Mesenchymal stem cell (in vitro differentiated cells and primary cell): ENCODE measurements at regions not wholly inside any gene's neighbourhood (a gene's known extent, or its start where the extent isn't known, plus 50 kb on each side); places are given as distances from the start of the nearest gene placed in this dataset.

Experiments
- DNase-seq: peaks from one replicate; pipeline ENCODE4 v3.0.0-alpha.2; 2013
- H2AFZ ChIP-seq: one replicate; pipeline ENCODE4 v1.6.1; 2013; ENCODE audit warnings: low read depth, mild to moderate bottlenecking, control low read depth, inconsistent platforms, low read length, moderate library complexity
- H2AK5ac ChIP-seq: 2 replicates; pipeline ENCODE4 v1.6.1; 2013; ENCODE audit warnings: low read length, moderate library complexity, mild to moderate bottlenecking, inconsistent platforms; ENCODE audit not compliant: severe bottlenecking
- H2BK120ac ChIP-seq: one replicate; pipeline ENCODE4 v1.6.1; 2013; ENCODE audit warnings: low read depth, mild to moderate bottlenecking, inconsistent platforms, low read length, moderate library complexity
- H2BK12ac ChIP-seq, 2 experiments: one replicate each; pipeline ENCODE4 v1.6.1; 2013; ENCODE audit warnings: inconsistent platforms in 2 of 2, low read length in 2 of 2, mild to moderate bottlenecking in 2 of 2, moderate library complexity in 2 of 2, control low read depth in 1 of 2
- H2BK15ac ChIP-seq: one replicate; pipeline ENCODE4 v1.6.1; 2013; ENCODE audit warnings: mild to moderate bottlenecking, low read depth, inconsistent platforms; ENCODE audit not compliant: poor library complexity, severe bottlenecking
- H2BK5ac ChIP-seq: 2 replicates; pipeline ENCODE4 v1.6.1; 2013; ENCODE audit warnings: low read depth, mild to moderate bottlenecking, low read length, control low read depth, inconsistent platforms; ENCODE audit not compliant: poor library complexity, severe bottlenecking
- H3K14ac ChIP-seq, 2 experiments: one replicate each; pipeline ENCODE4 v1.6.1; 2013; ENCODE audit warnings: inconsistent platforms in 2 of 2, low read length in 2 of 2, control low read depth in 1 of 2, mild to moderate bottlenecking in 1 of 2, moderate library complexity in 1 of 2
- H3K18ac ChIP-seq, 2 experiments: one replicate each; pipeline ENCODE4 v1.6.1; 2013; ENCODE audit warnings: inconsistent platforms in 2 of 2, low read length in 2 of 2, control low read depth in 1 of 2, low read depth in 1 of 2, mild to moderate bottlenecking in 1 of 2
- H3K23ac ChIP-seq, 2 experiments: one replicate each; pipeline ENCODE4 v1.6.1; 2013; ENCODE audit warnings: inconsistent platforms in 2 of 2, low read length in 2 of 2, mild to moderate bottlenecking in 2 of 2, moderate library complexity in 2 of 2, control low read depth in 1 of 2
- H3K27ac ChIP-seq: 2 replicates; pipeline ENCODE4 v1.5.1; 2013; ENCODE audit warnings: mild to moderate bottlenecking, moderate library complexity, low read length, control low read depth, inconsistent platforms; ENCODE audit not compliant: poor library complexity, severe bottlenecking
- H3K27me3 ChIP-seq, 2 experiments: 2 replicates each; pipeline versions ENCODE4 v1.6.1 to v1.7.0; 2013; ENCODE audit warnings: low read length in 2 of 2, mild to moderate bottlenecking in 2 of 2, moderate library complexity in 2 of 2, control low read depth in 1 of 2, inconsistent platforms in 1 of 2; ENCODE audit not compliant: control insufficient read depth in 1 of 2, insufficient read depth in 1 of 2
- H3K36me3 ChIP-seq, 2 experiments: 2 replicates each; pipeline versions ENCODE4 v1.6.1 to v1.7.0; 2013; ENCODE audit warnings: low read length in 2 of 2, control low read depth in 1 of 2, inconsistent platforms in 1 of 2, low read depth in 1 of 2, mild to moderate bottlenecking in 1 of 2; ENCODE audit not compliant: insufficient read depth in 2 of 2, control insufficient read depth in 1 of 2
- H3K4ac ChIP-seq, 2 experiments: one replicate each; pipeline ENCODE4 v1.6.1; 2013; ENCODE audit warnings: inconsistent platforms in 2 of 2, low read length in 2 of 2, mild to moderate bottlenecking in 2 of 2, moderate library complexity in 2 of 2, control low read depth in 1 of 2, low read depth in 1 of 2
- H3K4me1 ChIP-seq: 2 replicates; pipeline ENCODE4 v1.6.1; 2013; ENCODE audit warnings: low read depth, low read length, control low read depth; ENCODE audit not compliant: control insufficient read depth, insufficient read depth
- H3K4me2 ChIP-seq: 2 replicates; pipeline ENCODE4 v1.6.1; 2013; ENCODE audit warnings: low read length, mild to moderate bottlenecking, inconsistent platforms; ENCODE audit not compliant: poor library complexity, severe bottlenecking
- H3K4me3 ChIP-seq, 2 experiments: 2 replicates each; pipeline versions ENCODE4 v1.5.1 to v1.7.0; 2013; ENCODE audit warnings: low read length in 2 of 2, mild to moderate bottlenecking in 2 of 2, control low read depth in 1 of 2, low read depth in 1 of 2; ENCODE audit not compliant: insufficient read depth in 1 of 2
- H3K79me1 ChIP-seq: replicated peaks from 2 replicates; pipeline ENCODE4 v1.6.1; 2013; ENCODE audit warnings: mild to moderate bottlenecking, control low read depth, low read length, inconsistent platforms; ENCODE audit not compliant: poor library complexity, severe bottlenecking
- H3K9ac ChIP-seq: 2 replicates; pipeline ENCODE4 v1.7.0; 2013; ENCODE audit warnings: mild to moderate bottlenecking, low read length, moderate library complexity
- H3K9me3 ChIP-seq: 2 replicates; pipeline ENCODE4 v1.7.0; 2013; ENCODE audit warnings: mild to moderate bottlenecking, low read length; ENCODE audit not compliant: control insufficient read depth
- H4K8ac ChIP-seq: one replicate; pipeline ENCODE4 v1.6.1; 2013; ENCODE audit warnings: inconsistent platforms, mild to moderate bottlenecking, low read length, moderate library complexity
- H4K91ac ChIP-seq: one replicate; pipeline ENCODE4 v1.6.1; 2013; ENCODE audit warnings: mild to moderate bottlenecking, low read length, inconsistent platforms
- WGBS: methylation state at CpG from one replicate; pipeline ENCODE4 v1.1.7; 2013; ENCODE audit warnings: mixed read lengths; 5-methylcytosine and 5-hydroxymethylcytosine counted together

DNA sequence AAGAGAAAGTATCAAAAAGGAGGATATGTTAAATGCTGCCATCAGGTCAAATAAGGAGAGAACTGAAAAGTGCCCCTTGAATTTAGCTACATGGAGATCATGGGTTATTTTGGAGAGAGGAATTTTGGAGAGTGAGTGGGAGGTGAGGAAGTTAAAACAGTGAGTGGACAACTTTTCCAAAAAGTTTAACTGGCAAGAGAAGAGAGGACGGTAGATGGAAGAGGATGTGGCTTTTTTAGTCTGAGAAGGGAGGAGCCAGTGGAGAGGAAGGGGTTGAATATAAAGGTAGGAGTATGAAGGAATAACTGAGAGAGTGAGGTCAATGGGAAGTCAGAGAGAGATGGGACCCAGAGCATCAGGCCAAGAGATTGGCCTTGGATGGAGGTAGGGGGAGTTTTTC is 62.5 kb upstream of the NFE2L2 start:
- Histone ChIP-seq H3K36me3 (peaks cover 7 to 8% of the 10 kb centered on the region in 2 experiments), H3K9ac (no peak overlapping the region), H3K79me1 (no peaks in the 10 kb centered on the region), H2BK5ac (no peak overlapping the region), H2AFZ (no peak overlapping the region), H4K91ac (no peak overlapping the region), H2BK120ac (no peak overlapping the region), H3K4me3 (no peak overlapping the region), H2BK15ac (no peak overlapping the region), H3K9me3 (no peaks in the 10 kb centered on the region), H3K23ac (no peak overlapping the region), H3K4ac (no peak overlapping the region), H3K4me1 (peaks cover 4% of the 10 kb centered on the region), H3K27ac (no peak overlapping the region), H3K14ac (no peak overlapping the region), H2AK5ac (peak overlapping the region; percentile 65), H4K8ac (no peak overlapping the region), H3K27me3 (no peaks in the 10 kb centered on the region), H2BK12ac (no peak overlapping the region), H3K18ac (no peak overlapping the region), H3K4me2 (no peak overlapping the region)
- WGBS, result 93% methylated on average over 1 of the region's 1 CpG
- no peak for DNase-seq

DNA sequence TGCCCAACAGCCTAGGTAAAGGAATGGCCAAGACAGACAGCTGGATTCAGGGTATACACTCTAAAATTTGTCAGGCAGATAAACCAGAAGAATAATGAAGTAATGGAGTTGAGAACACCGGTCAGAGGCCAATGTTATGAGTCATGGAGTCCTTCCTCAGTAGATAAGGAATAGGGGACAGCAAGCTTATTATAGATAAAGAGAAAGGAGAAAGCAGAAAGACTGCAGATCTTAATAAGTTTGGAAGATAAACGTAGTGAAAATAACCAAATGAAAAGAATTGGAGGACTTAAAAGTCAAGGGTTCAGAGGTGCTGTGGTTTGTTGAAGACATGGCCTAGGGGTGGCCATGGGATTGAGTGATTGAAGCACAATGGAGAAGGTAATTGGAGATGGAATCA is 63.5 kb upstream of the NFE2L2 start:
- Histone ChIP-seq H3K14ac (no peak overlapping the region), H3K27ac (no peak overlapping the region), H3K23ac (no peak overlapping the region), H4K8ac (no peak overlapping the region), H3K4me2 (no peak overlapping the region), H2BK5ac (no peak overlapping the region), H3K27me3 (no peaks in the 10 kb centered on the region), H3K4me1 (peaks cover 4% of the 10 kb centered on the region), H2AFZ (no peak overlapping the region), H2BK120ac (no peak overlapping the region), H3K4me3 (no peak overlapping the region), H2AK5ac (no peak overlapping the region), H3K4ac (no peak overlapping the region), H3K79me1 (no peaks in the 10 kb centered on the region), H3K9ac (no peak overlapping the region), H4K91ac (no peak overlapping the region), H3K36me3 (no peaks in the 10 kb centered on the region), H3K18ac (no peak overlapping the region), H3K9me3 (no peaks in the 10 kb centered on the region), H2BK15ac (no peak overlapping the region), H2BK12ac (no peak overlapping the region)
- WGBS, result 92% methylated on average over 2 of the region's 2 CpGs
- no peak for DNase-seq

GRCh38 chr2:177329064-177329463 is 63.5 kb upstream of the AGPS start:
- no peak overlapping the region for H3K23ac ChIP-seq
- no peak overlapping the region for H3K27ac ChIP-seq
- H2BK15ac ChIP-seq, result no peak overlapping the region
- no peak overlapping the region for H2BK5ac ChIP-seq
- H4K8ac ChIP-seq, result no peak overlapping the region
- no peak overlapping the region for H3K14ac ChIP-seq
- no peak overlapping the region for H2BK120ac ChIP-seq
- H3K4me3 ChIP-seq, result no peak overlapping the region
- H3K27me3 ChIP-seq, result no peaks in the 10 kb centered on the region
- no peak overlapping the region for H2AFZ ChIP-seq
- H2AK5ac ChIP-seq, result no peak overlapping the region
- peaks cover 4% of the 10 kb centered on the region for H3K4me1 ChIP-seq
- H3K4ac ChIP-seq, result no peak overlapping the region
- H3K4me2 ChIP-seq, result no peak overlapping the region
- DNase-seq, result no peak
- WGBS, result 50% methylated on average over 1 of the region's 4 CpGs
- no peak overlapping the region for H4K91ac ChIP-seq
- H2BK12ac ChIP-seq, result no peak overlapping the region
- H3K9ac ChIP-seq, result no peak overlapping the region
- no peaks in the 10 kb centered on the region for H3K9me3 ChIP-seq
- H3K18ac ChIP-seq, result no peak overlapping the region
- no peaks in the 10 kb centered on the region for H3K79me1 ChIP-seq
- no peaks in the 10 kb centered on the region for H3K36me3 ChIP-seq

DNA sequence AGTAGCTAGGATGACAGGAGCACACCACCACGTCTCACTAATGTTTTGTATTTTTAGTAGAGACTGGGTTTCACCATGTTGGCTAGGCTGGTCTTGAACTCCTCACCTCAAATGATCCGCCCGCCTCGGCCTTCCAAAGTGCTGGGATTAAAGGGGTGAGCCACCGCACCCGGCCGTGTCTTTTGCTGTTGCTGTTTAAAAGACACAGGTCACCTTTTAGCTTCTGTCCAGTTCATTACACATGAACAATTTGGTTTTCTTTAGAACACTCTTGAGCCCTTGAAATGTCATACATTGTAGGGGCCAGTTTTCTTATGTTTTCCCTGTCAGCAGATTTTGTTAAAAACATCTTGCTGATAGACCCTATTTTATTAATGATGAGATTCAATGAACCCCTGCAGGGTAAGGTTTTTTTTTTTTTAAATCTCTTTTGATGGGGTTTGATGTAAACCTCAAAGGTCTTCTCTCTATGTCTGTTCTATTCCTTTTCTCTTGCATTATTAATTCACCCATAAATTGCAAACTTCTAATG is 61.0 kb upstream of the AGPS start:
- H3K36me3 ChIP-seq, result no peaks in the 10 kb centered on the region
- H3K79me1 ChIP-seq, result no peaks in the 10 kb centered on the region
- no peaks in the 10 kb centered on the region for H3K9me3 ChIP-seq
- no peak overlapping the region for H3K4ac ChIP-seq
- H3K4me3 ChIP-seq, result no peak overlapping the region
- no peak overlapping the region for H2BK120ac ChIP-seq
- DNase-seq, result no peak
- no peak overlapping the region for H3K4me2 ChIP-seq
- H3K27ac ChIP-seq, result no peak overlapping the region
- H4K8ac ChIP-seq, result no peak overlapping the region
- no peak overlapping the region for H2AFZ ChIP-seq
- H3K27me3 ChIP-seq, result no peaks in the 10 kb centered on the region
- H2BK5ac ChIP-seq, result no peak overlapping the region
- no peak overlapping the region for H3K23ac ChIP-seq
- no peak overlapping the region for H3K14ac ChIP-seq
- no peak overlapping the region for H2BK15ac ChIP-seq
- no peaks in the 10 kb centered on the region for H3K4me1 ChIP-seq
- H3K18ac ChIP-seq, result no peak overlapping the region
- H3K9ac ChIP-seq, result peak overlapping the region; percentile 53
- no peak overlapping the region for H2AK5ac ChIP-seq
- no peak overlapping the region for H2BK12ac ChIP-seq
- WGBS, result 80% methylated on average over 7 of the region's 7 CpGs
- no peak overlapping the region for H4K91ac ChIP-seq
